LoVo (cell line): ENCODE measurements at regions not wholly inside any gene's neighbourhood (a gene's known extent, or its start where the extent isn't known, plus 50 kb on each side); places are given as distances from the start of the nearest gene placed in this dataset.
"Not testable (repeated sequence)": the region's sequence is repeated elsewhere in the genome, so short reads cannot be mapped to it uniquely, and the experiment has no call there.

Source experiments
- DNase-seq: peaks from one replicate; pipeline ENCODE4 v3.0.0-alpha.2; 2016; ENCODE audit warnings: low spot score

- DNase-seq: no peak
Measured at GRCh38 chr5:152527358-152528052, 122.4 kb upstream of the NMUR2 start.

GRCh38 chr5:152529440-152529839 lies 124.4 kb upstream of the NMUR2 start:
- DNase-seq: no peak

GRCh38 chr5:152532714-152533113 lies 127.6 kb upstream of the NMUR2 start:
- DNase-seq: peak; percentile 55

GRCh38 chr5:152534641-152535040 lies 129.6 kb upstream of the NMUR2 start:
- no peak for DNase-seq

GRCh38 chr5:152542741-152543140 lies 137.7 kb upstream of the NMUR2 start:
- no peak for DNase-seq

- DNase-seq: no peak
Measured at GRCh38 chr5:152546493-152546892, 141.4 kb upstream of the NMUR2 start.

- DNase-seq: no peak
Measured at GRCh38 chr5:152547202-152547601, 142.1 kb upstream of the NMUR2 start.

GRCh38 chr5:152549709-152550108 lies 144.6 kb upstream of the NMUR2 start:
- DNase-seq: no peak

GRCh38 chr5:152551061-152551460 lies 146.0 kb upstream of the NMUR2 start:
- DNase-seq: no peak

- no peak for DNase-seq
Measured at GRCh38 chr5:152556784-152557183, 151.7 kb upstream of the NMUR2 start.

GRCh38 chr5:152560512-152561137 lies 155.5 kb upstream of the NMUR2 start:
- DNase-seq: peak; percentile 37

- no peak for DNase-seq
Measured at GRCh38 chr5:152568016-152568415, 162.9 kb upstream of the NMUR2 start.

- DNase-seq: no peak
Measured at GRCh38 chr5:152572812-152573211, 167.7 kb upstream of the NMUR2 start.

- DNase-seq: no peak
Measured at GRCh38 chr5:152584103-152584502, 179.0 kb upstream of the NMUR2 start.

GRCh38 chr5:152592416-152592815 lies 187.3 kb upstream of the NMUR2 start:
- DNase-seq: no peak

- no peak for DNase-seq
Measured at GRCh38 chr5:152593388-152593787, 188.3 kb upstream of the NMUR2 start.

GRCh38 chr5:152595405-152595804 lies 190.3 kb upstream of the NMUR2 start:
- no peak for DNase-seq

GRCh38 chr5:152599096-152599495 lies 194.0 kb upstream of the NMUR2 start:
- DNase-seq: no peak

GRCh38 chr5:152601806-152602732 lies 197.0 kb upstream of the NMUR2 start:
- no peak for DNase-seq

- not testable (repeated sequence) for DNase-seq
Measured at GRCh38 chr5:152606050-152606449, 201.0 kb upstream of the NMUR2 start.

- no peak for DNase-seq
Measured at GRCh38 chr5:152606776-152607364, 201.8 kb upstream of the NMUR2 start.

GRCh38 chr5:152607401-152608160 lies 202.5 kb upstream of the NMUR2 start:
- DNase-seq: no peak
